HG03135 (cell line): ENCODE measurements at regions not wholly inside any gene's neighbourhood (a gene's known extent, or its start where the extent isn't known, plus 50 kb on each side); places are given as distances from the start of the nearest gene placed in this dataset.

ENCODE experiments used
- ATAC-seq: cut with Tn5 transposase; IDR thresholded peaks from one replicate; pipeline ENCODE4 v1.9.1; 2021; ENCODE audit warnings: mild to moderate bottlenecking, moderate library complexity; ENCODE audit not compliant: unreplicated experiment

- no peak for ATAC-seq
These were observed 53.1 kb upstream of the SNX9 start for GRCh38 chr6:157769776-157770426.

- ATAC-seq = no peak
These were observed 52.1 kb upstream of the SNX9 start for GRCh38 chr6:157770946-157771345.

- ATAC-seq = no peak
These were observed 50.2 kb upstream of the SNX9 start for GRCh38 chr6:157772820-157773219.
